ENCODE measurements at regions not wholly inside any gene's neighbourhood (a gene's known extent, or its start where the extent isn't known, plus 50 kb on each side); places are given as distances from the start of the nearest gene placed in this dataset.

DNA sequence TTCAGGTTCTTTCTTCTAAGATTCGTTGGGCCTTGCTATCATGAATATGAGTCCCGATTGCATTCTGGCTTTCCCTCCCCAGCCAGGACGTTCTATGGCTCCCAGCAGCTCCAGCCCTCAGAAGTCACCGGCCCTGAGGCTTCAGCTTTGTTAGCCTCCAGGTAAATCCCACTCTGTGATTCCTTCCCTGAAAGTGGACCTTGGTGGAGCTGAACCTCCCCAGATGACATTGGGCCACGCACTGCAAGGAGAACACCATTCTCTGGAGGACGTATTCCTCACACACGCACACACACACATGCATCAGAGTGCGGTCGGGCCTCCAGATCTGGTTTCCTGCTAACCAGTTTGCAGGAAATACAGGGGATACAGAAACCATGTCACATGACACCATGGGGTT lies 487.3 kb upstream of the CDH4 start:
- DNase-seq (ENCODE audit: insufficient read length, low spot score) (no peak), FAIRE-seq (no peak)
- TF ChIP-seq, protein P1, sequence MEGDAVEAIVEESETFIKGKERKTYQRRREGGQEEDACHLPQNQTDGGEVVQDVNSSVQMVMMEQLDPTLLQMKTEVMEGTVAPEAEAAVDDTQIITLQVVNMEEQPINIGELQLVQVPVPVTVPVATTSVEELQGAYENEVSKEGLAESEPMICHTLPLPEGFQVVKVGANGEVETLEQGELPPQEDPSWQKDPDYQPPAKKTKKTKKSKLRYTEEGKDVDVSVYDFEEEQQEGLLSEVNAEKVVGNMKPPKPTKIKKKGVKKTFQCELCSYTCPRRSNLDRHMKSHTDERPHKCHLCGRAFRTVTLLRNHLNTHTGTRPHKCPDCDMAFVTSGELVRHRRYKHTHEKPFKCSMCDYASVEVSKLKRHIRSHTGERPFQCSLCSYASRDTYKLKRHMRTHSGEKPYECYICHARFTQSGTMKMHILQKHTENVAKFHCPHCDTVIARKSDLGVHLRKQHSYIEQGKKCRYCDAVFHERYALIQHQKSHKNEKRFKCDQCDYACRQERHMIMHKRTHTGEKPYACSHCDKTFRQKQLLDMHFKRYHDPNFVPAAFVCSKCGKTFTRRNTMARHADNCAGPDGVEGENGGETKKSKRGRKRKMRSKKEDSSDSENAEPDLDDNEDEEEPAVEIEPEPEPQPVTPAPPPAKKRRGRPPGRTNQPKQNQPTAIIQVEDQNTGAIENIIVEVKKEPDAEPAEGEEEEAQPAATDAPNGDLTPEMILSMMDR (IDR thresholded peaks at IDR 0.05; ENCODE audit: insufficient read depth, missing control alignments) = no peak

DNA sequence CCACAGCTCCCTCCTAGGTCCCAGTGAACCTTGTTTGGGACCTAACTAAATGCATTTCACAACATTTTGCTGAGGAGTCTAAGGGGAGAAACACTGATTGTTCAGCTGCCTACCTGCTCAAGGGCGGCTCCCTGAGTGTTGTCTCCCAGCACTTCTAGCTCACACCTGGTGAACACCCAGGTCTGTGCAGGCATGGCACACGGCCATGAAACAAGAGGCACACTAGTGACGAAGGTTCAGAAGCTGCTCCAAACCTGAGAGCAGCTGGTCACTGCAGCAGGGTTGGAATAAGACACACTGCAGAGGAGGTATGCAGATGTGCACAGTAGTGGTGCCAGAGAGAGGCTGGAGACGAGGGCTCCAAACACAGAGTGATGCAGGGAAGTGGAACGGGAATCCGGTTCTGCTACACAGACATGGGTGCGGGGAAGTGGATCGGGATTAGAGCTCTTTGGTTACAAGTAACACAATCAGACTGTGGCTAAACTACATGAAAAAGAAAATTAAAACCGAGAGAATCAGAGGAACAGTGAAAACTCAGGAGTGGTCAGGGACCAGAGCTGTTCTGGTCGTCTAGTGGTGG lies 486.1 kb upstream of the CDH4 start:
- DNase-seq (ENCODE audit: insufficient read length, low spot score) = no peak
- FAIRE-seq = no peak
- TF ChIP-seq, protein P1 (IDR thresholded peaks at IDR 0.05; ENCODE audit: insufficient read depth, missing control alignments) = no peak

DNA sequence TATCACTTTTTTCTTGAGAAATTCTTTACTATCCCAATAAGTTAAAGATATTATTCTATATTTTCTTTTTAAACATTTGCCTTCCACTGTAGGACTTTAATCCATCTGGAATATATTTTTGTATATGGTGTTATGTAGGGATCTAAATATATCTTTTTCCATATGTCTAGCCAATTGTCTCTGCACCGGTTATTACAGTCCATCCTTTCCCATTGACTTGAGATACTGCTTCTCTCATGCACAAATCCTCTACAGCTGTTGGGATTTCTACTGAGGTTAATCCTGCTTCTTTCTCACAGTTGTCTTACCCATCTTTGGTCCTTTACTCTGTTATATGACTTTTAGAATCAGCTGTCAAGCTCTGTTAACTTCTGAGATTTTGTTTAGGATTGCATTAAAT lies 483.8 kb upstream of the CDH4 start:
- FAIRE-seq = no peak

DNA sequence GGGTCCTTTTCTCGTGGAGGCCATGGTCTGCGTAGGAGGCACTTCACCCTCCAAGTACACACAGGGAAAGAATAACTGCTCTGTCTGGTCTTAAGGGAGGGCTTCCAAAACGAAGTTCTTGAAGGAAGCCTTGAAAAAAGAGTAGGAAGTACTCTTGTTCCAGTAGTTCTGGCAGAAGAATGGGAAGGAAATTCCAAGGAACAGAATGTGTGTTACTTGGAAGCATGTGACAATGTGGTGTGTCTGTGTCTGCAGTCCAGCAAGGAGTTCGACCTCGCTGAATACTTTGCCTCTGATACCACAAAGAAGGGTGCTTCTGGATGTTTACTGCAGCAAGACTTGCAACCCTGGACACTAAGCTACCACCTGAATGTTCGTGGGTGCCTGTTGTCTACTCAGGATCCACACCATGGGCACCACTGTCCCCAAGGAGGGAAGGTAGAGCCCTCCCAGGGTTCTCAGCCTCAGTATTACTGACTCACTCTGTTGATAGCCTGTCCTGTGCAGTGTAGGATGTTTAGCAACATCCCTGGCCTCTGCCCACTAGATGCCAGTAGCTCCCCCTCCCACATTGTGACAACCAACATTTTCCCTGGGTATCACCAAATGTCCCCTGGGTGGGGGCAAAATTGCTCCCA lies 471.6 kb upstream of the CDH4 start:
- FAIRE-seq (no peak), DNase-seq (ENCODE audit: insufficient read length, low spot score) (no peak)
- TF ChIP-seq, protein P1 (IDR thresholded peaks at IDR 0.05; ENCODE audit: insufficient read depth, missing control alignments) = no peak

More for the DNA sequence above, 483.8 kb upstream of the CDH4 start:
- TF ChIP-seq, protein P1 (IDR thresholded peaks at IDR 0.05; ENCODE audit: insufficient read depth, missing control alignments) = no peak
- DNase-seq (ENCODE audit: insufficient read length, low spot score) = no peak

DNA sequence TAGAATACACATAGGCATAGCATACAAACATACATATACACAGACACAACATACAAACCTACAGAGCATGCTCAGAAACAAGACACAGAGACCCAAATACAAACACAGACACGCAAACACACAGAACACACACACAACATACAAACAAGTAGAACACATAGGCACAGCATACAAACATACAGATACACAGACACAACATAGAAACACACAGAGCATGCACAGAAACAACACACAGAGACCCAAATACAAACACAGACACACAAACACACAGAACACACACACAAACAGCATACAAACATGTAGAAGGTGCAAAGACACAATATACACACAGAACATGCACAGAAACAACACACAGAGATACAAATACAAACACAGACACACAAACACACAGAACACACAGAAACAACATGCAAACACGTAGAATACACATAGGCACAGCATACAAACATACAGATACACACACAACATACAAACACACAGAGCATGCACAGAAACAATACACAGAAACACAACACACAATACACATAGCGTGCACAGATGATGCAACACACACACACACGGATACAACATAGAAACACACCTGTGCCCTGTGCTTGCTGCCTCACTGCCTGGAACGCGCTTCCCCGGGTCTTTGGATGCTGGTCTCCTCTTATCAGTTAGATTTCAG lies 469.0 kb upstream of the CDH4 start:
- FAIRE-seq (no peak), DNase-seq (ENCODE audit: insufficient read length, low spot score) (no peak)
- TF ChIP-seq, protein P1 (IDR thresholded peaks at IDR 0.05; ENCODE audit: insufficient read depth, missing control alignments) = no peak

DNA sequence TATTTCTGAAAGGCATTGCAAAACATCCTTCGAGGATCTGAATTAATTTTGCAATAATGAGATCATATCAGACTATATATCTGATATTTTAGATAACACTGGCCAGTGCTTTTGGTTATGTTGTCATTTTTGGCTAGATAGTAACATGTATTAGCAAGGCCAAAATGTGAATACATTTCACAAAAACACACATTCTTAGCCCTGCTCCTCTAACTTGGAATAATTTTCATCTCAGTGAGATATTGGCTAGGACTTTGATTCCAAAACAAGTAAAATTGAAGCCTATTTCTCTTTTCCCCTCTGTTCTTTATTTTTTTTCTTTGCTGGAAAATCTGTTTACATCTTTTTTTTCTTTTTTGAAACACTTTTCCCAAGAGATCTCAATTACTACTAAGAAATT lies 466.8 kb upstream of the CDH4 start:
- FAIRE-seq (no peak), DNase-seq (ENCODE audit: insufficient read length, low spot score) (no peak)
- TF ChIP-seq, protein P1 (IDR thresholded peaks at IDR 0.05; ENCODE audit: insufficient read depth, missing control alignments) = no peak

DNA sequence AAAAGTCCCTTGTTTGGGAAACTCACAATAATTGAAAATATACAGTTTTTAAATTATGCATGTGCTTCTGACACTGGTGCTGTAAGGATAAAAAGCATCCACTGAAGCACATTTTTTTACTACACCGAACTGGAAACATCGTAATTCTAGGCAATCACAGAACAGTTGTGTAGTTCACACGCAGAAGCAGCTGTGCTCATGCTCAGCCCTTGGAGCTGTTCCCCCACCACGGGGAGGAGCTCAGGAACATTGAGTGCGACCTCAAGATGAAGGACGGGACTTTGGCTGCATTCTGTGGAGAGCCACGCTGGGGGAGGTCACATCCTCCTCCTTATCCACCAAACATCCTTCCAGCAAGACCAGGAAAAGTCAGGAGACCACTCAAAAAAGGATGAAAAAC lies 466.3 kb upstream of the CDH4 start:
- TF ChIP-seq, protein P1 (IDR thresholded peaks at IDR 0.05; ENCODE audit: insufficient read depth, missing control alignments) = no peak
- FAIRE-seq = no peak
- no peak for DNase-seq (ENCODE audit: insufficient read length, low spot score)

Data from D721Med (cell line).